ENCODE measurements at regions not wholly inside any gene's neighbourhood (a gene's known extent, or its start where the extent isn't known, plus 50 kb on each side); places are given as distances from the start of the nearest gene placed in this dataset.
"Not testable (repeated sequence)": the region's sequence is repeated elsewhere in the genome, so short reads cannot be mapped to it uniquely, and the experiment has no call there.

- no peak overlapping the region for H3K27ac ChIP-seq (replicated peaks)
- no peak for DNase-seq
- no peaks in the 10 kb centered on the region for H3K36me3 ChIP-seq
- H3K27me3 ChIP-seq (ENCODE audit: low read depth): no peaks in the 10 kb centered on the region
- no peaks in the 10 kb centered on the region for H3K4me1 ChIP-seq
- H3K4me3 ChIP-seq: no peak overlapping the region
- H3K9me3 ChIP-seq (replicated peaks): no peaks in the 10 kb centered on the region
- TF ChIP-seq CTCF (IDR thresholded peaks at IDR 0.05; ENCODE audit: borderline replicate concordance): no peak
- intact Hi-C loops (cut with micrococcal nuclease): no loop called here
Observed at GRCh38 chr7:97421307-97421930, 303.9 kb downstream of the SDHAF3 start.

GRCh38 chr7:97422046-97422445, 304.5 kb downstream of the SDHAF3 start:
- Histone ChIP-seq H3K36me3 (no peaks in the 10 kb centered on the region), H3K4me3 (no peak overlapping the region), H3K4me1 (no peaks in the 10 kb centered on the region), H3K27me3 (ENCODE audit: low read depth) (no peaks in the 10 kb centered on the region), H3K9me3 (replicated peaks) (no peaks in the 10 kb centered on the region), H3K27ac (replicated peaks) (no peak overlapping the region)
- TF ChIP-seq CTCF (IDR thresholded peaks at IDR 0.05; ENCODE audit: borderline replicate concordance): no peak
- no peak for DNase-seq
- intact Hi-C loops (cut with micrococcal nuclease): no loop called here

- no peak for DNase-seq
- TF ChIP-seq CTCF (IDR thresholded peaks at IDR 0.05; ENCODE audit: borderline replicate concordance): no peak
- intact Hi-C loops (cut with micrococcal nuclease): no loop called here
Observed at GRCh38 chr7:97430006-97430405, 301.9 kb upstream of the TAC1 start.

GRCh38 chr7:97439637-97440214, 292.2 kb upstream of the TAC1 start:
- Histone ChIP-seq H3K4me3 (no peak overlapping the region), H3K4me1 (no peaks in the 10 kb centered on the region), H3K9me3 (replicated peaks) (peaks cover 48% of the 10 kb centered on the region), H3K27ac (replicated peaks) (no peak overlapping the region), H3K36me3 (no peaks in the 10 kb centered on the region), H3K27me3 (ENCODE audit: low read depth) (no peaks in the 10 kb centered on the region)
- intact Hi-C loops (cut with micrococcal nuclease): no loop called here
- no peak for TF ChIP-seq CTCF (IDR thresholded peaks at IDR 0.05; ENCODE audit: borderline replicate concordance)
- no peak for DNase-seq

More at GRCh38 chr7:97430006-97430405, 301.9 kb upstream of the TAC1 start:
- Histone ChIP-seq H3K4me1 (no peaks in the 10 kb centered on the region), H3K9me3 (replicated peaks) (no peaks in the 10 kb centered on the region), H3K4me3 (no peak overlapping the region), H3K36me3 (no peaks in the 10 kb centered on the region), H3K27me3 (ENCODE audit: low read depth) (no peaks in the 10 kb centered on the region), H3K27ac (replicated peaks) (no peak overlapping the region)

- Histone ChIP-seq H3K4me3 (no peak overlapping the region), H3K4me1 (no peaks in the 10 kb centered on the region), H3K27ac (replicated peaks) (no peak overlapping the region), H3K9me3 (replicated peaks) (peaks cover 26% of the 10 kb centered on the region), H3K36me3 (no peaks in the 10 kb centered on the region), H3K27me3 (ENCODE audit: low read depth) (no peaks in the 10 kb centered on the region)
- TF ChIP-seq CTCF (IDR thresholded peaks at IDR 0.05; ENCODE audit: borderline replicate concordance): no peak
- intact Hi-C loops (cut with micrococcal nuclease): no loop called here
- DNase-seq: no peak
Observed at GRCh38 chr7:97446361-97446760, 285.5 kb upstream of the TAC1 start.

- H3K27me3 ChIP-seq (ENCODE audit: low read depth); H3K36me3 ChIP-seq; H3K27ac ChIP-seq (replicated peaks); H3K4me1 ChIP-seq; H3K4me3 ChIP-seq; DNase-seq; intact Hi-C loops (cut with micrococcal nuclease): not testable (repeated sequence)
- H3K9me3 ChIP-seq (replicated peaks): peaks cover 21% of the 10 kb centered on the region
Observed at GRCh38 chr7:97449448-97449847, 282.4 kb upstream of the TAC1 start.
